ENCODE measurements at regions not wholly inside any gene's neighbourhood (a gene's known extent, or its start where the extent isn't known, plus 50 kb on each side); places are given as distances from the start of the nearest gene placed in this dataset.

GRCh38 chr7:157480371-157481050, 143.7 kb downstream of the DNAJB6 start (continued):
- TF ChIP-seq NANOG (IDR thresholded peaks at IDR 0.05; ENCODE audit: borderline replicate concordance) (no peak), ETS1 (IDR thresholded peaks at IDR 0.05) (no peak), JUNB (IDR thresholded peaks at IDR 0.05; ENCODE audit: unreplicated experiment) (no peak), ZNF331 (CRISPR knock-in tag; IDR thresholded peaks at IDR 0.05; ENCODE audit: low read depth) (no peak)

GRCh38 chr7:157481389-157481788, 144.6 kb downstream of the DNAJB6 start:
- Histone ChIP-seq H3K9me2 (ENCODE audit: insufficient read depth) (no peaks in the 10 kb centered on the region), H2AFZ (no peak overlapping the region), H3K79me2 (replicated peaks; ENCODE audit: insufficient read depth) (no peaks in the 10 kb centered on the region), H3F3A (replicated peaks; ENCODE audit: low read depth) (0 out of 2 replicates have a peak, but pooled peaks cover 3% of the 10 kb centered on the region), H4K20me1 (replicated peaks; ENCODE audit: insufficient read depth) (no peaks in the 10 kb centered on the region), H3K4me2 (no peak overlapping the region), H3K4me3 (no peak overlapping the region), H3K4me1 (ENCODE audit: insufficient read depth) (no peaks in the 10 kb centered on the region), H3K27ac (ENCODE audit: low read depth) (no peak overlapping the region), H3K27me3 (ENCODE audit: insufficient read depth) (no peaks in the 10 kb centered on the region), H3K36me3 (ENCODE audit: insufficient read depth) (no peaks in the 10 kb centered on the region)
- H3K27me3 Mint-ChIP-seq (ENCODE audit: insufficient read depth, low read depth, poor library complexity), result peaks cover 15% of the 10 kb centered on the region
- DNase-seq (ENCODE audit: low spot score) (no peak), ATAC-seq (no peak)
- H3K9me3 Mint-ChIP-seq, result peaks cover 26% of the 10 kb centered on the region
- no peaks in the 10 kb centered on the region for H3K4me1 Mint-ChIP-seq
- no peak overlapping the region for H3K27ac Mint-ChIP-seq
- H3K4me3 Mint-ChIP-seq, result no peak overlapping the region
- peaks cover 44% of the 10 kb centered on the region for H3K36me3 Mint-ChIP-seq (ENCODE audit: low read depth)
- TF ChIP-seq ZNF462 (CRISPR knock-in tag; IDR thresholded peaks at IDR 0.05), result no peak
- TF ChIP-seq, protein P1, sequence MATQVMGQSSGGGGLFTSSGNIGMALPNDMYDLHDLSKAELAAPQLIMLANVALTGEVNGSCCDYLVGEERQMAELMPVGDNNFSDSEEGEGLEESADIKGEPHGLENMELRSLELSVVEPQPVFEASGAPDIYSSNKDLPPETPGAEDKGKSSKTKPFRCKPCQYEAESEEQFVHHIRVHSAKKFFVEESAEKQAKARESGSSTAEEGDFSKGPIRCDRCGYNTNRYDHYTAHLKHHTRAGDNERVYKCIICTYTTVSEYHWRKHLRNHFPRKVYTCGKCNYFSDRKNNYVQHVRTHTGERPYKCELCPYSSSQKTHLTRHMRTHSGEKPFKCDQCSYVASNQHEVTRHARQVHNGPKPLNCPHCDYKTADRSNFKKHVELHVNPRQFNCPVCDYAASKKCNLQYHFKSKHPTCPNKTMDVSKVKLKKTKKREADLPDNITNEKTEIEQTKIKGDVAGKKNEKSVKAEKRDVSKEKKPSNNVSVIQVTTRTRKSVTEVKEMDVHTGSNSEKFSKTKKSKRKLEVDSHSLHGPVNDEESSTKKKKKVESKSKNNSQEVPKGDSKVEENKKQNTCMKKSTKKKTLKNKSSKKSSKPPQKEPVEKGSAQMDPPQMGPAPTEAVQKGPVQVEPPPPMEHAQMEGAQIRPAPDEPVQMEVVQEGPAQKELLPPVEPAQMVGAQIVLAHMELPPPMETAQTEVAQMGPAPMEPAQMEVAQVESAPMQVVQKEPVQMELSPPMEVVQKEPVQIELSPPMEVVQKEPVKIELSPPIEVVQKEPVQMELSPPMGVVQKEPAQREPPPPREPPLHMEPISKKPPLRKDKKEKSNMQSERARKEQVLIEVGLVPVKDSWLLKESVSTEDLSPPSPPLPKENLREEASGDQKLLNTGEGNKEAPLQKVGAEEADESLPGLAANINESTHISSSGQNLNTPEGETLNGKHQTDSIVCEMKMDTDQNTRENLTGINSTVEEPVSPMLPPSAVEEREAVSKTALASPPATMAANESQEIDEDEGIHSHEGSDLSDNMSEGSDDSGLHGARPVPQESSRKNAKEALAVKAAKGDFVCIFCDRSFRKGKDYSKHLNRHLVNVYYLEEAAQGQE (IDR thresholded peaks at IDR 0.05; ENCODE audit: unreplicated experiment), result no peak
- TF ChIP-seq POLR2AphosphoS5 (IDR thresholded peaks at IDR 0.05; ENCODE audit: low read depth), result no peak
- TF ChIP-seq STAT1 (IDR thresholded peaks at IDR 0.05; ENCODE audit: unreplicated experiment), result no peak
- no peak for TF ChIP-seq CREB1 (CRISPR knock-in tag; IDR thresholded peaks at IDR 0.05; ENCODE audit: low read depth)
- TF ChIP-seq NANOG (IDR thresholded peaks at IDR 0.05; ENCODE audit: borderline replicate concordance), result no peak
- TF ChIP-seq, protein P2, sequence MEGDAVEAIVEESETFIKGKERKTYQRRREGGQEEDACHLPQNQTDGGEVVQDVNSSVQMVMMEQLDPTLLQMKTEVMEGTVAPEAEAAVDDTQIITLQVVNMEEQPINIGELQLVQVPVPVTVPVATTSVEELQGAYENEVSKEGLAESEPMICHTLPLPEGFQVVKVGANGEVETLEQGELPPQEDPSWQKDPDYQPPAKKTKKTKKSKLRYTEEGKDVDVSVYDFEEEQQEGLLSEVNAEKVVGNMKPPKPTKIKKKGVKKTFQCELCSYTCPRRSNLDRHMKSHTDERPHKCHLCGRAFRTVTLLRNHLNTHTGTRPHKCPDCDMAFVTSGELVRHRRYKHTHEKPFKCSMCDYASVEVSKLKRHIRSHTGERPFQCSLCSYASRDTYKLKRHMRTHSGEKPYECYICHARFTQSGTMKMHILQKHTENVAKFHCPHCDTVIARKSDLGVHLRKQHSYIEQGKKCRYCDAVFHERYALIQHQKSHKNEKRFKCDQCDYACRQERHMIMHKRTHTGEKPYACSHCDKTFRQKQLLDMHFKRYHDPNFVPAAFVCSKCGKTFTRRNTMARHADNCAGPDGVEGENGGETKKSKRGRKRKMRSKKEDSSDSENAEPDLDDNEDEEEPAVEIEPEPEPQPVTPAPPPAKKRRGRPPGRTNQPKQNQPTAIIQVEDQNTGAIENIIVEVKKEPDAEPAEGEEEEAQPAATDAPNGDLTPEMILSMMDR (conservative IDR thresholded peaks at IDR 0.05; ENCODE audit: low read depth in 2 of 2), result no peak
- no peak for TF ChIP-seq ZNF331 (CRISPR knock-in tag; IDR thresholded peaks at IDR 0.05; ENCODE audit: low read depth)
- TF ChIP-seq ZNF114 (CRISPR knock-in tag; IDR thresholded peaks at IDR 0.05), result no peak
- TF ChIP-seq JUNB (IDR thresholded peaks at IDR 0.05; ENCODE audit: unreplicated experiment), result no peak
- no peak for TF ChIP-seq EZH2phosphoT487 (IDR thresholded peaks at IDR 0.05; ENCODE audit: unreplicated experiment)

Data from GM23338 (cell line).